Activated CD8-positive, alpha-beta memory T cell treated with anti-CD3 and anti-CD28 coated beads, Interleukin-2, amount 10 ng/mL, durations not matched to agents 7 days and 5 days (primary cell): ENCODE measurements at regions not wholly inside any gene's neighbourhood (a gene's known extent, or its start where the extent isn't known, plus 50 kb on each side); places are given as distances from the start of the nearest gene placed in this dataset.

ENCODE experiments used
- ATAC-seq: fragments of 150-1000 bp; cut with Tn5 transposase; one replicate; pipeline ENCODE4 v1.10.0; 2021; ENCODE audit warnings: moderate library complexity
- CTCF ChIA-PET: fragments of 350-600 bp; sonication (Branson Sonifier 250); formaldehyde crosslinking; loops from one replicate; lab custom pipeline; 2021; ENCODE audit warnings: antibody characterized with exemption; lab: Charles Lee
- DNase-seq: peaks from one replicate; pipeline ENCODE4 v3.0.0-alpha.2; 2020
- H3K27ac Mint-ChIP-seq: one replicate; pipeline ENCODE4 v1.8.0; 2021; ENCODE audit warnings: mild to moderate bottlenecking, mixed read lengths
- H3K27me3 Mint-ChIP-seq: one replicate; pipeline ENCODE4 v1.8.0; 2021; ENCODE audit warnings: mixed read lengths
- H3K36me3 Mint-ChIP-seq: one replicate; pipeline ENCODE4 v1.8.0; 2021; ENCODE audit warnings: mild to moderate bottlenecking, mixed read lengths
- H3K4me1 Mint-ChIP-seq: one replicate; pipeline ENCODE4 v1.8.0; 2021; ENCODE audit warnings: mixed read lengths
- H3K4me3 Mint-ChIP-seq: one replicate; pipeline ENCODE4 v1.8.0; 2021; ENCODE audit warnings: mild to moderate bottlenecking, moderate library complexity, mixed read lengths
- H3K9me3 Mint-ChIP-seq: one replicate; pipeline ENCODE4 v1.8.0; 2022; ENCODE audit warnings: low read depth, mixed read lengths

DNA sequence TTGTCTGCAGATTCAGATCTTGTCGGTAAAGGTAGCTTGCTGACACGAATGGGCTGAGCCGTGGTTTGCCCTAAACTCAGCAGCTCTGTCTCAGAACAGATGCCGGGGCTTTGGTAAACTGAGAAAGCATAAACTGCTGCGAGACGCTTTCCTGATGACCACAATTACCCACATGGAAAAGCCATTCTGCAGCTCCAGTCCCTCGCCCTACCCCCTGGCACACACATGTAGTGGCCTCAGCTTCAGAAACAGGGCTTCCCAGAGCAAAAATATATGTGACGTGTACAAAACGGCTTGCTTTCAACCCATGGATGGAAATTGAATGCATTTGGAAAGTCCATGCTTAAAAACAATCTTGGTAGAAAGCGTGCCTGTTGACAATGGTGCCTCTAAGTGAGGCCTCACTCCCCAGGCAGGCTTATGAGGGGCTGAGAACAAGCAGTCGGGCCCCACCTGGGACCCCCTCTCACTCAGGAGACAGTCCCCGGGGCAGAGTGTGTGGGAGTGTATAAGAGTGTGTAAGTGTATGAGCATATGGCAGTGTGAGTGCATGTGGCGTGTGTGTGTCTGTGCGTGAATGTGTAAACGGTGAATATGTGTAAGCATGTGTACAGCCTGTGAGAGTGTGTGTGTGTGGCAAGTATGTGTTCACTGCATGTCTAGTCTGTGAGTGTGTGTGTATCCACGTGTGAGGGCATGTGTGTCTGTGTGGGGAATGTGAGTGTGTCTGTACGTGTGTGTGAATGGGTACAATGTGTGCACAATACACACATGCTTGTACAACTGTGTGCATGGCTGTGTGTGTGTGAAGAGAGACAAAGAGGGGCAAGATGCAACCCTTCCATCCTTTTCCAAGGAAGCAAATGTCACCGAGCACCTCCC, 88.2 kb upstream of the SMIM23 start:
- no peak for ATAC-seq
- CTCF ChIA-PET, result no interaction called here
- no peak overlapping the region for H3K27ac Mint-ChIP-seq

DNA sequence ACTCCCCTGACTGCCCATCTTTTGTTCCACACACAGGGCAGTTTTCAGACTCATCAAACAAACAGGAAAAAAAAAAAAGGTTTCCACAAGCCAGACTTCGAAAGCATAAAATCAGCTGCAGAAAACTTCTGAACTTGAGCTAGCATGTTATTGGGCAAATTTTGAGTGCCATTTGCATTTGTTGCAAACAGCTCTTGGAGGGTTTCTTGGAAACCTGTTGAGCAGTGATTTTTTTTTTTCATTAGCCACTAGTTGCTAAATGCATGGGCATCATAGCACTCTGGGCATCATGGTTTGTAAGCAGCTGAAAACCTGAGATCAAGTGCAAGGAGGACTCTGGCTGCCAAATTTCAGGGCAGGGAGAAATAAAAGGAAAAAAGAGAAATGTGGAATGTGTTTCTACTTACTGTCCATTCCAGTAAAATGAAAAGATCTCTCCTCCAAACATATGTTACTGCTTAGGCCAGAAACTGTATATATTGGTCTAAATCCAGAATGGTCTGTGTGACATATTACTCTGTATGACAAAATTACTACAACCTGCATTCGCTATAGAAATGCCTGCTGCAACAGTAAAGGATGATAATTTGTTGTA, 85.2 kb upstream of the SMIM23 start:
- CTCF ChIA-PET, result no interaction called here
- no peaks in the 10 kb centered on the region for H3K9me3 Mint-ChIP-seq
- H3K27ac Mint-ChIP-seq, result no peak overlapping the region
- H3K4me1 Mint-ChIP-seq, result no peaks in the 10 kb centered on the region
- H3K4me3 Mint-ChIP-seq, result no peak overlapping the region
- H3K27me3 Mint-ChIP-seq, result peaks cover 2% of the 10 kb centered on the region
- ATAC-seq (no peak), DNase-seq (no peak)
- H3K36me3 Mint-ChIP-seq, result no peaks in the 10 kb centered on the region

More for the DNA sequence above, 88.2 kb upstream of the SMIM23 start:
- no peaks in the 10 kb centered on the region for H3K4me1 Mint-ChIP-seq
- H3K36me3 Mint-ChIP-seq, result no peaks in the 10 kb centered on the region
- DNase-seq, result no peak
- H3K27me3 Mint-ChIP-seq, result peaks cover 2% of the 10 kb centered on the region
- H3K4me3 Mint-ChIP-seq, result no peak overlapping the region
- no peaks in the 10 kb centered on the region for H3K9me3 Mint-ChIP-seq

DNA sequence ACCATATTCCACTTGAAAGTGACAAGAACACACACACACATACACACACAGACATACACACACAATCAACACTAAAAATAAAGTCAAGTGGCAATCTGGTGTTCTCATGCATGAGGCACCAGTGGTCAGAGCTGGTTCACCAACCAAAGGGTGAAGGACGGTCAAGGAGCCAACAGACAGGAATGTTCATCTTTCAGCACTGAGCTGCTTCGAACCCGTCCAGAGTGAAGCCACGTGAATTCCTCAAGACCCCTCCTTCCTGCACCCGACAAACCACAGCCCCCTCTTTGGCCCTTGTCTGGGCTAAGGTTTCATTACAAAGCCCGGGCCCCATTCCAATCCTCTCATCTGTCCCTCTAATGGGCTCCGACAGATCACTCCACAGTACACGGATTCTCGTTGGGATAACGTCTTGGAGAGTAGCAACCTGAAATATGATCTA, 84.5 kb upstream of the SMIM23 start:
- Mint-ChIP-seq H3K27me3 (peaks cover 2% of the 10 kb centered on the region), H3K27ac (no peak overlapping the region), H3K36me3 (no peaks in the 10 kb centered on the region), H3K4me1 (no peaks in the 10 kb centered on the region), H3K9me3 (no peaks in the 10 kb centered on the region), H3K4me3 (no peak overlapping the region)
- CTCF ChIA-PET, result no interaction called here
- ATAC-seq, result no peak
- peak; percentile 35 for DNase-seq

DNA sequence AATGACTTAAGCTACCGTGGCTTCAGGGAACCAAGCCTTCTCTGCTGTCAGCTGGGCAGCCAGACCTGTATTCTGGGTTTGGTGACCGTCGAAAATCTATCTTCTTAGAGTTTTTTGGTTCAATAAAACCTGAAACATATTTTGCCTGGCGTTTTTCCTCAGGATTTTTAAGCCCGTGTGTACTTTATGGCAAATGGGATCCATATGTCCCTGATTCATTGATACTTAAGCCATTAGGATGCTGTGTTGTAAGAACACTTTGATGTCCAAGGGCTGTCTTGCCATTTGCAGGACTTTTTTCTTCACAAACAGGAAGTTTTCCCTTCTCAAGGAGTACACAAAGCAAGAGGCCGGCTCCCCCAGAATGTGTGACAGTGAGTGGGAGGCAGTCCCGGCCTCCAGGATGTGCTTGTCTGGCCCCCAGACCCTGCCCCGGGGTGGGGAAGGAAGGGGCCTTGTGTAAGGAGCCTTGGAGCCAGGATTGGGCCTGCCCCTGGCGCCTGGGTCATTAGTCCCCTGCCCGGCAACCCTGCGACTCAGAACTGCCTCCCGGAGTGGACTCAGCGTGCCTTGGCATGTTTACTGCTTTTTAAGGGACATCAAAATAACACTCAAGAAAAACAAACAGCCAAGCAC, 83.4 kb upstream of the SMIM23 start:
- CTCF ChIA-PET, result no interaction called here
- ATAC-seq, result no peak
- no peak overlapping the region for H3K4me3 Mint-ChIP-seq
- no peaks in the 10 kb centered on the region for H3K9me3 Mint-ChIP-seq
- no peaks in the 10 kb centered on the region for H3K36me3 Mint-ChIP-seq
- peak; percentile 22 for DNase-seq
- peaks cover 2% of the 10 kb centered on the region for H3K27me3 Mint-ChIP-seq
- no peaks in the 10 kb centered on the region for H3K4me1 Mint-ChIP-seq
- no peak overlapping the region for H3K27ac Mint-ChIP-seq

DNA sequence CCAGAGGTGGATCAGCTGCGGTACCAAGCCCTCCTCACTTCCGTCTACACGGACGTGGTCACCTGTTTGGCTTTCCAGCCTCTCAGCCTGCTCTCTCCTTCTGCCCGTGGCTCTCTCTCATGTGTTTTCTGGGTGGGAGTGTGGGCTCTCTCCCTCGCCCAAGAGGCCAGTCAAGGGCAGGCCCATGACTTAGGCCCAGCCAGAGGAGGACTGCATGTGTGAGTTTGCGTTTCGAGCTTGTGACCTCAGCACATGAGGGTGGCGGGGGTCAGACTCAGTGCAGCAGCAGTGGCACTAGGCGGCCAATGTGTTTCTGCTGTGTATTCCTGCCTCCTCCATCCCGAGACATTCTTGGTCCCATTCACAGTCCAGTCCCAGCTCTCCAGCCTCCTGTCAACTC, 82.5 kb upstream of the SMIM23 start:
- Mint-ChIP-seq H3K27ac (no peak overlapping the region), H3K4me3 (no peak overlapping the region), H3K4me1 (no peaks in the 10 kb centered on the region), H3K36me3 (no peaks in the 10 kb centered on the region), H3K27me3 (peaks cover 2% of the 10 kb centered on the region), H3K9me3 (no peaks in the 10 kb centered on the region)
- ATAC-seq (no peak), DNase-seq (no peak)
- CTCF ChIA-PET, result no interaction called here

DNA sequence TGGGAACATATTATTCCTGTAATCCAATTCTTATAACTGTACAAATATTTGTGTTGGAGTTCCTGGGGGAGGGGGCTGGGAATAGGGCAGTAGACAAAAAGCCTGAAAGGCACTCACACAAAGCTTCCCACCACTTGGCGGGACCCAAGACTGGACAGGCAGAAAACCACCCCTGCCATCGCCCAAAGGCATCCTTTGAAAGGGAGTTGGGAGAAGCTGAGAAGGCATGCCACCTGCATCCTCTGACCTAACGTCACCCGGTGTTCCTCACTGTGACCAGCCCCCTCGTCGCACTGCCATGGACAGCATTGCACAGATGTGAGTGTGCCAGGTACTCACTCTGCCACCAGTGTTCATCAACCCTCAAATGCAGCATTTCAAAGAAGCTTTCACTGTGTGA, 80.6 kb upstream of the SMIM23 start:
- no peaks in the 10 kb centered on the region for H3K4me1 Mint-ChIP-seq
- no peak for ATAC-seq
- H3K9me3 Mint-ChIP-seq, result no peaks in the 10 kb centered on the region
- no peak for DNase-seq
- no peak overlapping the region for H3K4me3 Mint-ChIP-seq
- H3K27ac Mint-ChIP-seq, result no peak overlapping the region
- H3K27me3 Mint-ChIP-seq, result peaks cover 2% of the 10 kb centered on the region
- CTCF ChIA-PET, result no interaction called here
- H3K36me3 Mint-ChIP-seq, result no peaks in the 10 kb centered on the region

DNA sequence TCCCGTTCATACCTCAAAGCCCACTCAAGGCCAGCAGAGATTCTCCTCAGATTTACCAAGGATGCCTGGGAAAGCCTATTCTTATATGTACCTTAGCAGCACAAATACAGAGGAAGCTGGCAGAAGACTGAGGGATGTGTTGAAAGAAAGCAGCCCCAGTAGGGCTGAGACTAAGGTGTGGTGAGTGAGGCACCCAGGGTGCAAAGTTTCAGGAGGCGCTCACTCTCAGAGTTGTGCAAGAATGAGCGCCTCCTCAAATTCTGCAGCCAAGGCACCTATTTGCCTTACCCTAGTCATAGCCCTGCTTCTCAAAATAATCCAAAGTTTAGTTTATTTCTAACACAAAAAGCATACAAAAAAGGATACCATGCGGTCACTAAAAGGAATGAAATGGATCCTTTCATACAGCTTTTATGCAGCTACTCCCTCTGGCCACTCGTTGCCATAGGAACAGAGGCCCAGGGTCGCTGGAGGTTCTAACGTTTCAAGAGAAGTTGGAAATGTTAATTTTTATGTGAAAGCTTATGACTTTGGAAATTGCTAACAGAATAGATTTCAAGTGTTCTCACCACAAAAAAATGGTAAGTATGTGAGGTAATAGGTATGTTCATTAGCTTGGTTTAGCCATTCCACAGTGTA, 79.7 kb upstream of the SMIM23 start:
- no peak overlapping the region for H3K27ac Mint-ChIP-seq
- CTCF ChIA-PET, result no interaction called here
- no peak overlapping the region for H3K4me3 Mint-ChIP-seq
- ATAC-seq (no peak), DNase-seq (no peak)
- no peaks in the 10 kb centered on the region for H3K9me3 Mint-ChIP-seq
- H3K4me1 Mint-ChIP-seq, result no peaks in the 10 kb centered on the region
- H3K36me3 Mint-ChIP-seq, result no peaks in the 10 kb centered on the region
- peaks cover 2% of the 10 kb centered on the region for H3K27me3 Mint-ChIP-seq

DNA sequence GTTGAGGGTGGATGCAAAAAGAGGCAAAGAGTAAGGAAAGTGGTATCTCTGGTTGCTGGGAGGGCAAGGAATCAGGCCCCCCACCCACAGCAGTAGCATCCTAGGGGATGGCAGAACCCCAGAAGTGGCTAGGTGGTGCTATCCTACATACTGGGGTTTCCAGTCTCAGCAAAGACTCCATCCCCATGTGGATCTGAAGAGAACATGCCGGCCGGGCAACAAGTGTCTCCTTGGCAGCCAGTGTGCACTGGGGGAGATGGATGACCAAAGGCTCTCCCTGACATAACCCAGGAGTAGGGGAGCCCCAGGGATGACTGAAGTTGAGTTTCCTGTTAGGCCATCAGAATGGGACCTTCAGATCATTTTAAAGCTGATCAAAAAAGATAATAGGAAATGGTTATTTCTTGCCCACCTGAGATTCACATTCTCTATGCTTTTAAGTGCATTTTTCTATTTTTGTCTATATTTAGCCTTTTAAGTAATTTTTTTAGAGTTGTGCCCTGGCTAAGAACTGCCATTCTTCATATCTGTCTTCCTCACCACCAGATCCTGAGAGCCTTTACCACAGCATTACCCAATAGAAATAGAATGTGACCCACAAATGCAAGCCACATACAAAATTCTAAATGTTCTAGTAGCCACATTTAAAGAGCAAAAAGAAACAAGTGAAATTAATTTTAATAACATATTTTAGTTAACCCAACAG, 78.7 kb upstream of the SMIM23 start:
- Mint-ChIP-seq H3K27me3 (peaks cover 2% of the 10 kb centered on the region), H3K4me3 (no peak overlapping the region), H3K9me3 (no peaks in the 10 kb centered on the region), H3K4me1 (no peaks in the 10 kb centered on the region), H3K27ac (no peak overlapping the region), H3K36me3 (no peaks in the 10 kb centered on the region)
- CTCF ChIA-PET, result no interaction called here
- no peak for DNase-seq
- ATAC-seq, result no peak

DNA sequence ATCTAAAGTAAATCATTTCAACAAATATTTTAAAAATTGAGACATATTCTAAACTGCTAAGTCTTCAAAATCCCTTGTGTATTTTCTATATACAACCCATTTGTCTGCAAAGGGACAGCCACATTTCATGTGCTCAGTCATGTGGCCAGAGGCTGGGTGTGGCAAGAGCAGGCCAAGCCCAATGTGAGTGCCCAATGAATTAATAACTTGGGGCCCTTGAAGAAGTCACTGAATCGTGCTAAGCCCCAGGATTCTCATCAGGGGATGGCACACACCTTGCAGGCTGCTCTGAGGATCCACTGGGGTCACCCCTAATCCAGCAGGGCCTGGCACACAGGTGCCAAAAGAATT, 78.2 kb upstream of the SMIM23 start:
- ATAC-seq (no peak), DNase-seq (no peak)
- no peaks in the 10 kb centered on the region for H3K36me3 Mint-ChIP-seq
- no peaks in the 10 kb centered on the region for H3K4me1 Mint-ChIP-seq
- H3K4me3 Mint-ChIP-seq, result no peak overlapping the region
- no peaks in the 10 kb centered on the region for H3K9me3 Mint-ChIP-seq
- peaks cover 5% of the 10 kb centered on the region for H3K27me3 Mint-ChIP-seq
- CTCF ChIA-PET, result no interaction called here
- no peak overlapping the region for H3K27ac Mint-ChIP-seq

DNA sequence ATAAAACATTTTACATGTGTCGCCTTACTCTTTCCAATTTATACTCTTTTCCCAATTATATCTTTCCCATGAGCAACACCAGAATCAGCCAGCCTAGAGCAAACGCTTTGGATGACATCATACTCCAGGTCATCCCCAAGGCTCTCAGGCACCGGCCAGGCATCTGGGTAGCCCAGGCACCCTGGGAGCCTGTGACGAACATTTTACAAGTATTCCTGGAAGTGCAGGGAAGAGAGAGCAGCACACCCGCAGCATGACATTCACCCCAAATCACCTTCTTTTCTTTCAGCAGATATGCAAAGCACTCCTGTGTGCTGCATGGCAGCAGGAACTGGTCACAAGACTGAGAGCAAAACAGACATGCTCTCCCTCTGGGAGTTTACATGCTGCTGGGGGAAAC, 75.7 kb upstream of the SMIM23 start:
- H3K4me3 Mint-ChIP-seq, result no peak overlapping the region
- H3K9me3 Mint-ChIP-seq, result no peaks in the 10 kb centered on the region
- H3K4me1 Mint-ChIP-seq, result no peaks in the 10 kb centered on the region
- no peak for DNase-seq
- CTCF ChIA-PET, result no interaction called here
- ATAC-seq, result no peak
- H3K27ac Mint-ChIP-seq, result no peak overlapping the region
- peaks cover 3% of the 10 kb centered on the region for H3K27me3 Mint-ChIP-seq
- no peaks in the 10 kb centered on the region for H3K36me3 Mint-ChIP-seq

DNA sequence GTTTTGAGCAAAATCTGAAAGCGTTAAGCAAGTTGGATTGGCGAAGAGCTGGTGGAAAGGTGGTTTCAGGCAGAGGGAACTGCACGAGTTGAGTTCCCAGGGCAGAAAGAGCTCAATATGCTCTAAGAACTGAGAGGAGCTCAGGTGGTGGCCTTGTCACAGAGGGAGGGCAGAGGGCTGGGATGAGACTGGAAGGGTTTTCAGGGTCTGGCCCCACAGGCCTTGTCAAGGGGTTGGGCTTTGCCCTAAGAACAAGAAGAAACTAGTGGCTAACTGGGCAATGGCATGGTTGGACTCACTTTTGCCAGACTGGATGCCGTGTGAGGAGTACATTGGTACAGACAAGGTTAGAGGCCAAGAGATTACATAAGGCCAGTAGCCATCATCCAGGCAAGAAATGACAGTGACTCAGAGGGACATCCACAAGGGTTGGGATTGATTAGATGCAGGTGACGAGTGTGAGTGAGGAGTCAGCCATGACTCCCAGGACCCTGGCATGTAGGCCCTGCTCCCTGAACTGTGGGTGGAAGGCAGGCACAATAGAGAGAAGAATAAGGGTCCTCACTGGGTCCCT, 75.1 kb upstream of the SMIM23 start:
- no peaks in the 10 kb centered on the region for H3K4me1 Mint-ChIP-seq
- CTCF ChIA-PET, result no interaction called here
- no peak for DNase-seq
- no peak overlapping the region for H3K4me3 Mint-ChIP-seq
- no peak overlapping the region for H3K27ac Mint-ChIP-seq
- no peak for ATAC-seq
- no peaks in the 10 kb centered on the region for H3K36me3 Mint-ChIP-seq
- H3K9me3 Mint-ChIP-seq, result no peaks in the 10 kb centered on the region
- H3K27me3 Mint-ChIP-seq, result peaks cover 3% of the 10 kb centered on the region

DNA sequence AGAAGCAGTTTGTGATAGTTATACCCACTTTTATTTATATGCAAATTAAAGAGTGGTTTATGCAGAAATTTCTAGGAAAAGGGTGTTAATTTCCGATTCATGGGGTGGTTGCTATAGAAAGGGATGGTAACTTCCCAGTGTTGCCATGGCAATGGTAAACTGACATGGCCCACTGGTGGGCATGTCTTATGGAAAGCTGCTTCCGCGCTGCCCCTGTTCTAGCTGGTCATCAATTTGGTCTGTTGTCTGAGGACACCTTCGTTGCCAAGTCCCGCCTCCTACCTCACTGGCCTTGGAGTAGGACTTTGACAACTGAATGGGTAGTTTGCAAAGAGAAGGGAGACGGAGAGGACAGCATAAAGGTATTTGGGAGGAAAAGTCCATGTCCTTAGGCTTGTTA, 74.0 kb upstream of the SMIM23 start:
- no peak overlapping the region for H3K27ac Mint-ChIP-seq
- H3K4me3 Mint-ChIP-seq, result no peak overlapping the region
- no peaks in the 10 kb centered on the region for H3K36me3 Mint-ChIP-seq
- ATAC-seq (no peak), DNase-seq (no peak)
- CTCF ChIA-PET, result no interaction called here
- peaks cover 9% of the 10 kb centered on the region for H3K27me3 Mint-ChIP-seq
- no peaks in the 10 kb centered on the region for H3K4me1 Mint-ChIP-seq
- H3K9me3 Mint-ChIP-seq, result no peaks in the 10 kb centered on the region

DNA sequence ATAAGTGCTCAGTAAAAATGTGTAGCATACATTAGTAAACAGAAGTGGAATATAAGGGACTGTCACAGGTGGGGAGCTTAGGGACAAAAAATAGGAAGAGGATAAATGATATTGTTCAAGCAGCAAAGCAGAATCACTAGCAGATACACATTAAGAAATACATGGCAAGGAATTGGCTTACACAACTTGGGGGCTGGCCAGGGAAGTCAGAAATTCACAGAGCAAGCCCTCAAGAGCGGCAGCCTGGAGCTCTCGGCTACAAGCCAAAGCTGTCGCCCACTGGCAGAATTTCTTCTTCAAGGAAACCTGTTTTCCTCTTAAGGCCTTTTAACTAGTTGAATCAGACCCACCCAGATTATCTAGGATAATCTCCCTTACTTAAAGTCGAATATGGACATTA, 73.0 kb upstream of the SMIM23 start:
- Mint-ChIP-seq H3K27ac (no peak overlapping the region), H3K36me3 (no peaks in the 10 kb centered on the region), H3K27me3 (peaks cover 14% of the 10 kb centered on the region), H3K9me3 (no peaks in the 10 kb centered on the region), H3K4me1 (no peaks in the 10 kb centered on the region), H3K4me3 (no peak overlapping the region)
- CTCF ChIA-PET, result no interaction called here
- DNase-seq (no peak), ATAC-seq (no peak)
